ENCODE measurements at regions not wholly inside any gene's neighbourhood (a gene's known extent, or its start where the extent isn't known, plus 50 kb on each side); places are given as distances from the start of the nearest gene placed in this dataset.

DNA sequence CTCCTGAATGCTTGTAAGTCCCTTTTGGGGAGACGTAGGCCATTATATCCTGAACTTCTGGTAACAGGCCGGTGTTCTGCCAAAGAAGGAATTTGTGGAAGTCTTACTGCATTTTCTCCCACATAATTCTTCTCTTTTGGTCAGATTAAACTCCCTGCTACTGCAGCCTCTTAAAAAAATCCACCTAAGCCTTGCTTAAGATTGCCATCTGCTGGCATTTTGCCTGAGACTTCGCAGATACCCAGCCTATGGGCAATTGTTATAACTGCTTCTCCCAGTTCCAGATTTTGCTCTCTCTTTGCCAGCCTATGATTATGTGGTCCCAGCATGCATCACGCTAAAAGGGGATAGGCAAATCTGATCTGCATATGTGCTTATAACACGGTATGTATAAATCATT, 391.6 kb upstream of the CHD1 start:
- 2% methylated on average over 5 of the region's 5 CpGs for WGBS (ENCODE audit: low lambda C conversion rate)
- CTCF ChIA-PET = no interaction called here

DNA sequence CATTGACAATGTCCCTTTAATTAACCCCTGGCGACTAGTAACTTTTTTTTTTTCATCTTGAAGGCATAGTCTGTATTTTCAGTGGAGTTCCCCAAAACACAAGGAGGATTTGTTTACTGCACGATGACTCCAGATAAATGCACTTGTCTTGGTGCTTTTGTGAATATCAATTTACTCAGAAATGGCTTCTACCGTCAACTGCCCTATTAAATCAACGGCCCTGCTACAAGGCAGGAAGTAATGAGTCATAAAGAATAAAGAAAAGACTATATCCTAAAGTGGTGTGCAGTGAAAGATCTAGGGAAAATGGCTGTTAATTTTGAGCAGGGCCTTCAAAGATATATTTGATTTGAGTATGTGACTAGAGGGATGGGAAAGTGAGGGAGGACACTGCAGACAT, 388.3 kb upstream of the CHD1 start:
- Histone ChIP-seq H3K27me3 (ENCODE audit: insufficient read depth) (no peaks in the 10 kb centered on the region), H3K4me1 (ENCODE audit: control insufficient read depth in 1 of 2, insufficient read depth in 2 of 2, low read depth in 1 of 2, low read length in 1 of 2) (no peaks in the 10 kb centered on the region), H3K4me3 (ENCODE audit: low read depth in 2 of 2, low read length in 1 of 2) (no peak overlapping the region), H3F3A (replicated peaks; ENCODE audit: insufficient read depth) (no peaks in the 10 kb centered on the region), H3K4me2 (no peak overlapping the region), H3K27ac (ENCODE audit: low read depth in 2 of 2, low read length in 1 of 2) (no peak overlapping the region), H3K9ac (no peak overlapping the region), H2AFZ (ENCODE audit: low read depth) (no peak overlapping the region), H3K9me3 (no peaks in the 10 kb centered on the region), H3K79me2 (ENCODE audit: insufficient read depth) (no peaks in the 10 kb centered on the region), H4K20me1 (ENCODE audit: insufficient read depth) (no peaks in the 10 kb centered on the region), H3K36me3 (replicated peaks in 1 of 2; ENCODE audit: control insufficient read depth in 1 of 2, insufficient read depth in 2 of 2, low read length in 1 of 2) (no peaks in the 10 kb centered on the region), H3K9me2 (no peaks in the 10 kb centered on the region)
- ChIA-PET CTCF (interaction anchor here (1.0 kb wide), 1 partner anchor 12 kb away, joined by 3 read pairs; no protein-coding TSS in a partner anchor), POLR2A (no interaction called here)
- 4% methylated on average over 4 of the region's 4 CpGs for WGBS (ENCODE audit: low lambda C conversion rate)
- DNase-seq = no peak
- TF ChIP-seq GATA2 (CRISPR knock-in tag; IDR thresholded peaks at IDR 0.05) (no peak), ZBTB33 (IDR thresholded peaks at IDR 0.05; ENCODE audit: borderline replicate concordance, low read depth) (no peak), FOXJ3 (CRISPR knock-in tag; IDR thresholded peaks at IDR 0.05) (no peak), ELF1 (IDR thresholded peaks at IDR 0.05) (no peak), MEF2A (IDR thresholded peaks at IDR 0.05; ENCODE audit: borderline replicate concordance, low read depth) (no peak), NRF1 (IDR thresholded peaks at IDR 0.05; ENCODE audit: low read depth, low read length) (no peak)
- TF ChIP-seq, protein P1, sequence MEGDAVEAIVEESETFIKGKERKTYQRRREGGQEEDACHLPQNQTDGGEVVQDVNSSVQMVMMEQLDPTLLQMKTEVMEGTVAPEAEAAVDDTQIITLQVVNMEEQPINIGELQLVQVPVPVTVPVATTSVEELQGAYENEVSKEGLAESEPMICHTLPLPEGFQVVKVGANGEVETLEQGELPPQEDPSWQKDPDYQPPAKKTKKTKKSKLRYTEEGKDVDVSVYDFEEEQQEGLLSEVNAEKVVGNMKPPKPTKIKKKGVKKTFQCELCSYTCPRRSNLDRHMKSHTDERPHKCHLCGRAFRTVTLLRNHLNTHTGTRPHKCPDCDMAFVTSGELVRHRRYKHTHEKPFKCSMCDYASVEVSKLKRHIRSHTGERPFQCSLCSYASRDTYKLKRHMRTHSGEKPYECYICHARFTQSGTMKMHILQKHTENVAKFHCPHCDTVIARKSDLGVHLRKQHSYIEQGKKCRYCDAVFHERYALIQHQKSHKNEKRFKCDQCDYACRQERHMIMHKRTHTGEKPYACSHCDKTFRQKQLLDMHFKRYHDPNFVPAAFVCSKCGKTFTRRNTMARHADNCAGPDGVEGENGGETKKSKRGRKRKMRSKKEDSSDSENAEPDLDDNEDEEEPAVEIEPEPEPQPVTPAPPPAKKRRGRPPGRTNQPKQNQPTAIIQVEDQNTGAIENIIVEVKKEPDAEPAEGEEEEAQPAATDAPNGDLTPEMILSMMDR (IDR thresholded peaks at IDR 0.05) = no peak
- TF ChIP-seq, protein P2, sequence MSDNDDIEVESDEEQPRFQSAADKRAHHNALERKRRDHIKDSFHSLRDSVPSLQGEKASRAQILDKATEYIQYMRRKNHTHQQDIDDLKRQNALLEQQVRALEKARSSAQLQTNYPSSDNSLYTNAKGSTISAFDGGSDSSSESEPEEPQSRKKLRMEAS (IDR thresholded peaks at IDR 0.05; ENCODE audit: low read depth) = no peak
- TF ChIP-seq, protein P3, sequence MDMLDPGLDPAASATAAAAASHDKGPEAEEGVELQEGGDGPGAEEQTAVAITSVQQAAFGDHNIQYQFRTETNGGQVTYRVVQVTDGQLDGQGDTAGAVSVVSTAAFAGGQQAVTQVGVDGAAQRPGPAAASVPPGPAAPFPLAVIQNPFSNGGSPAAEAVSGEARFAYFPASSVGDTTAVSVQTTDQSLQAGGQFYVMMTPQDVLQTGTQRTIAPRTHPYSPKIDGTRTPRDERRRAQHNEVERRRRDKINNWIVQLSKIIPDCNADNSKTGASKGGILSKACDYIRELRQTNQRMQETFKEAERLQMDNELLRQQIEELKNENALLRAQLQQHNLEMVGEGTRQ (IDR thresholded peaks at IDR 0.05; ENCODE audit: borderline replicate concordance, low read depth, low read length) = no peak

More for the DNA sequence above, 391.6 kb upstream of the CHD1 start:
- H3K4me1 ChIP-seq (ENCODE audit: control insufficient read depth in 1 of 2, insufficient read depth in 2 of 2, low read depth in 1 of 2, low read length in 1 of 2) = no peaks in the 10 kb centered on the region
- H3K9ac ChIP-seq = no peak overlapping the region
- H3K27me3 ChIP-seq (ENCODE audit: insufficient read depth) = no peaks in the 10 kb centered on the region
- H3K4me2 ChIP-seq = no peak overlapping the region
- DNase-seq = no peak
- no peaks in the 10 kb centered on the region for H4K20me1 ChIP-seq (ENCODE audit: insufficient read depth)
- no peaks in the 10 kb centered on the region for H3K36me3 ChIP-seq (replicated peaks in 1 of 2; ENCODE audit: control insufficient read depth in 1 of 2, insufficient read depth in 2 of 2, low read length in 1 of 2)
- no peaks in the 10 kb centered on the region for H3K9me2 ChIP-seq
- H2AFZ ChIP-seq (ENCODE audit: low read depth) = no peak overlapping the region
- H3K27ac ChIP-seq (ENCODE audit: low read depth in 2 of 2, low read length in 1 of 2) = no peak overlapping the region
- TF ChIP-seq EP300 (IDR thresholded peaks at IDR 0.05; ENCODE audit: borderline replicate concordance in 1 of 2, low read depth in 1 of 2, low read length in 1 of 2) (no peak), SIN3A (IDR thresholded peaks at IDR 0.05; ENCODE audit: borderline replicate concordance, low read depth, low read length) (no peak), FOXJ3 (CRISPR knock-in tag; IDR thresholded peaks at IDR 0.05) (no peak), TEAD4 (IDR thresholded peaks at IDR 0.05; ENCODE audit: borderline replicate concordance, insufficient read depth) (no peak), GABPA (IDR thresholded peaks at IDR 0.05; ENCODE audit: low read depth) (no peak)
- no peak overlapping the region for H3K4me3 ChIP-seq (ENCODE audit: low read depth in 2 of 2, low read length in 1 of 2)
- H3F3A ChIP-seq (replicated peaks; ENCODE audit: insufficient read depth) = no peaks in the 10 kb centered on the region
- no peaks in the 10 kb centered on the region for H3K79me2 ChIP-seq (ENCODE audit: insufficient read depth)
- H3K9me3 ChIP-seq = no peaks in the 10 kb centered on the region
- POLR2A ChIA-PET = no interaction called here

Measured in SK-N-SH (cell line).